ENCODE measurements at regions not wholly inside any gene's neighbourhood (a gene's known extent, or its start where the extent isn't known, plus 50 kb on each side); places are given as distances from the start of the nearest gene placed in this dataset.
"Not testable (repeated sequence)": the region's sequence is repeated elsewhere in the genome, so short reads cannot be mapped to it uniquely, and the experiment has no call there.

DNA sequence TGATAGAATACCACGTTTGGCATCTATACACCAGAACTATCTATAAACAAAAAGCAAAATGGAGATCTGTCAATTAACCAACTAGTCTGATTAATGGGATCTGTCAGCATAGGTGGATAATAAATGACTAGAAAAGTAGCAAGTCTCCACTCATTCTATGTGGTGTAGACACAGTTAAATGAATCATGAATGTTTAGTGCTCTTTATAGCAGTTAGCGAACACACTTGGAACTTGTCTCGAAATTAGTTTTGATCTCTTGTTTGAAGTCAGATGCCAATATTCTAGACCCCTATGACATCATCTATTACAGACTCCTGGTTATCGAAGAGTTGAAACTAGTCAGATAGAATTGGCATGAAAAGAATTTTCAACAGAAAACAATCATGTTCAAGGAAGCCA is 259.7 kb downstream of the AHR start:
- DNase-seq (ENCODE audit: low spot score): no peak

DNA sequence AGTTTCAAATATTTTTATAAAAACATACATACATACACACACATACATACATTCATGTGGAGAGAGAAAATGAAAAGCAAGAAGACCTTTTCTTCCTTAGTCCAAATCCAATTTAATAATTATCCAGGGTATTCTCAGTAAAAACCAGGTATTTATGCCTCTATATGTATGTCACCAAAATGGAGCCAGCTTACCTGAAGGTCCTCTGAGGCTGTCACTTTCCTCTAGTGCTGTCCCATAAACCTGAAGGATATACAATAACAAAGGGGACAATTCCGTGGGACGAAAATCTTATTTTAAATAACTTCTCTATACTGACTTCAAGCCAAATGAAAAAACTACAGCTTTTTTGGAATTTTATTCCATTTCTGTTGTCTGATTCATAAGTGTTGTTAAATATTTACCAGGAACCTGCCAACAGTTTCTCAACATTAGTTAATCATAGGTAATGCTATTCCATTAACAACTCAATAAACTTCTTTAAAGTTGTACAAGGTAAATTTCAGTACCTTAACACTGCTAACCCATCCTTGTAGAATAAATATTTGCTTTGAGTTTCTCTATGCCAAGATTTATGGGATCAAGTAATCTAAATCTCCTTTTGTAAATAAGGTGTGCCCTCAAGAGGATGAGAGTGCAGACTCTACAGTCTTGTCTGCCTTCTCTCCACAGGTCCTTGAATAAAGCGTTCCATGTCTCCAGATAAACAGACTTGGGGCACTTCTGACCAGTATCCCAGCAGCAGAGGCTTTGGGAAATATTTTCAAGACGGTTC is 260.3 kb downstream of the AHR start:
- DNase-seq (ENCODE audit: low spot score): no peak

DNA sequence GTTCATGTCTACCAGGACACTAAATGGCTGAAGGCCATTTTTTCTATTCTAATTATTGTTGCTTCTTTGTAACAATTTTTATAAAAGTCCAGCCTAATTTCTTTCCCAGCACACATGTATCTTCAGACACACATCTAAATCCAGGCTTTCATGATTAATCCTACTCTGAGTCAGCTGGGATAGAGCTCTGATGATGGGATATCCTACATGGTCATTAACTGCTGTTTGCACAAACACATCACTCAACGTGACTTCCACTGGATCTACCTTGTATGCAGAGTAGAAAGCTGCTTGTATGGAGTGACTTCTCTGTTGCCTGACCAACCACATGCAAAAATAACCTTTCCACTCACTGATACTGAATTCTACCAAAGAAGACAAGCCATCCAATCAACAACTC is 260.9 kb downstream of the AHR start:
- no peak for DNase-seq (ENCODE audit: low spot score)

DNA sequence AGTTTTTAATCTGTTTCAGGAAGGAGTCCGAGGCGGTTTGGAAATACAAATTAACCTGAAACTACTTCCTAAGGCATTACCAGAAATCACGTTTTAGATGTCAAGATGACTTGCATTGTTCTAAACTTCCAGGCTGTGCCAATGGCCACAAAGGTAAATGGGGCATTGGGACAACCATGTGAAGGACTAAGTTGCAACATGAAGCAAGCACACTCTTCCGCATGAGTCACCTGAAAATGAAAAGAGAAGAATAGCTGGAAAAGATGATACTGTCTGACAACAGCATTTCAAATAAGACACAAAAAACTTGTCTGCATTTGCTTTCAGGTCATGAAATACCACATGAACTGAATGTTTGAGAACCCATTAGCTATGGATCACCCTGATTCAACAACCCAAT is 262.1 kb downstream of the AHR start:
- DNase-seq (ENCODE audit: low spot score): no peak

DNA sequence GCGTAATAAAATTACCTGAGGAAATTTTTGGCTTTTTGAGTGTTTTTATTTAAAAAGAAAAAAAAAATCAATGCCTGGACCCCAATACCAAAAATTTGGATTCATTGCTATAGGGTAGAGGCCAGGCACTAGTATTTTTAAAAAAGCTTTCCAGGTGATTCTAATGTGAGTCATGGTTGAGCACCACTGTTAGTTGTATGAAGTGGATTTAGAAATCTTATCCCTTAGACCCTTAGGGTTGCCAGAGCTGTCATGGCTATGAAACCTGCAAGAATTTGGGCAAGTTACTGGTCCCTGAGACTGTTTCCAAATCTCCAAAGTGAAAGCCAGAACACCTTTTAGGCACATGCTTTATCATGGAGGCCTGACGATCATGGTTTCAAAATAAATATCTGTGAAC is 262.5 kb downstream of the AHR start:
- DNase-seq (ENCODE audit: low spot score): no peak

DNA sequence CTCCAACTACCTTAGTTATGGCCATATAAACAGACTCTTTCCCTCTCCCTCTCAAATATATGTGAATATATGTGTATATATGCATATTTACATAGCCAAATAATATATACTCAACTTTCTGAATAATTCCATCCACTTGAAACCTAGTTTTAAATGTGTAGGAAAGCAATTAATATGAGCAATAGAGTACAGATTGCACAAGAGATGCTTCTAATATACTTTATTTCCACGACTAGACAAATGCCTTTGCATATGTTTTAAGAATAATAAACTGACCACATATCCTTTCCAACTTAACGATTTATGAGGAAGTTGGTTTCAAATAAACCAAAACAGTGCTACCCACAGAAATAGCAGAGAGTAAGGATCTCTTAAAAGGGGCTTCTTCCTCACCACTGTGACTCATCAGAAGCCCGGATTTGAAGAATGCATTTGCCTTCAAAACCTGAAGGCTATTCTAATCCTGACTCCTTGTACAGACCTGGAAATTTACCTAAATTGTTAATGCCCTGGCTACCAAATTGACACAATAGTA is 266.3 kb downstream of the AHR start:
- no peak for DNase-seq (ENCODE audit: low spot score)

DNA sequence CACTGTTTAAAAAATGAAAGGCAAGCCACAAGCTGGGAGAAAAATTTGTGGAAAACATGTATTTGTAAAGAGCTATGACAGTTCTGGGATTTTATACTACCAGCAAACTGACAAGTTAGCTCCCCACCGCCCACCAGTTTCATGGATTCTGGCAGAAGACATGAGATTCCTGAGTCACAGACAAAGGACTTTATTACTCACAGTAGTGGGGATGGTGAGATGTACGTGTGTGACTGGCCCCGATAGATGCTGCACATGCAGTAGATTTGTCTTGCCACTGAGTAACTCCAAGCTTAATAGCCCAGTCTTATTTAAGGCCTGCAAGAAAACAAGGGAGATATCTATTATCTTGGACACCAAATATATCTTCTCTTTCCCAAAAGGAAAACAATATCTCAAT is 281.7 kb downstream of the AHR start:
- no peak for DNase-seq (ENCODE audit: low spot score)

DNA sequence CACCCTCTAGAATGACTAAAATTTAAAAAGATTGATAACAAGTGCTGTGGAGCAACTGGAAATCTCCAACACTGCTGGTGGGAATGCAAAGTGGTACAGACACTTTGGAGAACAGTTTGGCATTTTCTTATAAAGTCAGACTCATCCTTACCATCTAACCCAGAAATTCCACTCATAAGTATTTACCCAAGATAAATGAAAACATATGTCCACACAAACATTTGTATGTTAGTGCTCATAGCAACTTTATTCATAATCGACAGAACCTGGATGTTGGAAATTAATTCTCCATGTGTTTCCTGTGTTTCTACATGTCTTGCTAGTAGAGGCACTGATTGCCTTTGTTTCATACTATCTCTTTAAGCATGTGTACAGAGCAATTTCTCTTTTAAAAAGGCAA is 282.4 kb downstream of the AHR start:
- no peak for DNase-seq (ENCODE audit: low spot score)

DNA sequence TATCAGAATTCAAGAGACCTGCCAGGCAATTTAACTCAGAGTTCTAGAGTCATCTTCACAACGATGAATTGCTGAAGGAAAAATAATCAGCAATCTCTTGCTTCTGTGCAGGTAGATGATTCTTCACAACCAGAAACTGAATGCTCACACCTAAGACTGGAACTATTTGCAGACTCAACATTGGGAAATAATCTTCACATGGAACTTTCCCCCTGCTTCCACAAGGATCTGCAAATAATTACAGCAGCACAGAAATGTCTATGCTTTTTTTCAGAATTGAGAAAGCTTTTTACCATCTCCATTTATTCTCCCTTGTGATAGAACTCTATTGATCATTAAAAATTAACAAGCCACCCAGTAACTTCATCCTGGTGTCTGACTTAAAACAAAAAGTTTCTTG is 282.8 kb downstream of the AHR start:
- DNase-seq (ENCODE audit: low spot score): no peak

DNA sequence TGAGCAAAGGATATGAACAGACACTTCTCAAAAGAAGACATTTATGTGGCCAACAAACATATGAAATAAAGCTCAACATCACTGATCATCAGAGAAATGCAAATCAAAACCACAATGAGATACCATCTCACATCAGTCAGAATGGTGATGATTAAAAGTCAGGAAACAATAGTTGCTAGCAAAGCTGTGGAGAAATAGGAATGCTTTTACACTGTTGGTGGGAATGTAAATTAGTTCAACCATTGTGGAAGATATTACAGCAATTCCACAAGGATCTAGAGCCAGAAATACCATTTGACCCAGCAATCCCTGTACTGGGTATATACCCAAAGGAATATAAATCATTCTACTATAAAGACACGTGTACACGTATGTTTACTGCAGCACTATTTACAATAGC is 284.2 kb downstream of the AHR start:
- not testable (repeated sequence) for DNase-seq (ENCODE audit: low spot score)

DNA sequence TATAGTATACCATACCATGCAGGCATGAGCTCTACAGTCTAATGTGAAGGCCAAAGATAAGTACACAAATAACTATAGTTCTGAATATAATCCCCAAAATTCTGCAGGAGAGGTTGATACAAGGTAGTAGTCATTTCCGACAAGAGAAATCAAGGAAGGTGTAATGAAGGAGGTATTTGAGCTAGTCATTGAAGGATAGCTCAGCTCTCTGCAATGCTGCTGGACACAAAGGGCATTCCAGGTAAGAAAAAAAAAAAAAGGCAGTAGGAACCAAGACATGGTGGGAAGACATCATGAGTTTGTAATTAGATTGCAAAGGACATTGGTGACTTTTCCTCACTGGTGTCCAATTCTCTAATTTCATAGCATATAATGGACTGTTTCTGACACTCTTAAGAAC is 285.3 kb downstream of the AHR start:
- DNase-seq (ENCODE audit: low spot score): no peak

DNA sequence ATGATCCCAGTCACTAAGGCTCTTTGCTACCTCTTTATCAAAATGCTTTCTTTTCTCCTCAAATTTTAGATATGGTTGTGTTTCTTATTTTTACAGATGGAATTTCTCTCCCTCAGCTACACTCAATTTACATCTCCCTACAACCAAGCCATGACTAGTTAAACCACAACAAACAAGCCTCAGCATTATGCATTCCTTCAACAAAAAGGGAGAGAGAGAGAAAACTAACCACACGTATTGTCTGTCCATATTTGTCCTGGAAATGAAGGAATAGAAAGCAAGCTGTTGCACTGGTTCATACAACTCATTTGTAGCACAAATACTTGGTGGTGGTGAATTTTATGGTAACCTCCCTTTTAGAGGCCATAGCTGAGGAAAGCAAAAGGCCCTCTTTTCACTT is 286.4 kb downstream of the AHR start:
- no peak for DNase-seq (ENCODE audit: low spot score)

DNA sequence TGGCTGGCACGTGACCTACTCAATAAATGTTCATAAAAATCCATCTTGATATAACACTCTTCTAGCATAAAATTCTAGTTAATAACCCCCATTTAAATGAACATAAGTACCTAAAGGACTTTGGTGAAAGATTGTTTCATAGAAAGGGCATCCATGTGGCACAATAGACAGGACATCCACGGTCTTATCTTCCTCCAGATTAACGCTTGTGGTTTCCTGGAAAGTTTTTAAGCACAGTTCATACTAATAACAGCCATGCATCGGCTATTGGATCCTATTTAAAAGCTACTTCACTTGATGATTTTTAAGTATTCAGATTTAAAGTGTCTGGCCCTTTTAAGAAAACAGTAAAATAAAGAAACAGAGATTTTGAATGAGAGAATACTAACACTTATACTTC is 288.3 kb downstream of the AHR start:
- no peak for DNase-seq (ENCODE audit: low spot score)

DNA sequence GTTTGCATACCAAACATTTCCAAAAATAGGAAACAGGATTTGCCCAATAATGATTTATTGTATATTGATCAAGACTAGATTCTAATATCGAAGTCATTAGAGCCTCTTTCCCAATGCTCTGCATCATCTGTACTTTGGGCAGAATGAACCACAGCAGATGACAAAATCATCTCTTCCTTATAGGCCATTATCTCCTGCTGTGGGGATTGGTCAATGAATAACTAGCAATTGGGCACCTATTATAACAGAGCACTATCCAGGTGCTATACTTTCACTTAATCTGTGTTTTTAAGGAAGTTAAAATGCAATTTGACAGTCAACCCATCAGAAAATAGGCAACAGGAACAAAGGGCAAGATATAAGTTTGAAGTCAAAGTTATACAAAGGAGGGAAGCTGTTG is 290.3 kb downstream of the AHR start:
- DNase-seq (ENCODE audit: low spot score): no peak

DNA sequence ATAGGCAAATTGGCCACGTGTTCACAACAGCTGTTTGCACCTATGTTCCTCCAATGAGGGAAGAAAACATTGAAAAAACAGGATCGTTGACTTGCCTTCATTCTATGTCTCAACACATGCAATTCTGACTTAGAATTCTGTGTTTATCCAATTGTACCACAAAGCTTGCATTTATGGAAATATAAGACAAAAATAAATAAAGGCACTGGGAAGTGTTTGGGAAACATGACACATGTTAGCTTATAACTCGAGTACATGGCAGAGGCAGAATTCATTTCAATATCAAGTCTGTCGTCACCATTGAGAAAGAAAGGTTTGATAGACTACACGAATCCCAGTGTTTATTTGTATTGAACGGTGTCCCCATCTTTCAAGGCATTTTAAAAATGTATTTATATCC is 291.2 kb downstream of the AHR start:
- DNase-seq (ENCODE audit: low spot score): no peak

DNA sequence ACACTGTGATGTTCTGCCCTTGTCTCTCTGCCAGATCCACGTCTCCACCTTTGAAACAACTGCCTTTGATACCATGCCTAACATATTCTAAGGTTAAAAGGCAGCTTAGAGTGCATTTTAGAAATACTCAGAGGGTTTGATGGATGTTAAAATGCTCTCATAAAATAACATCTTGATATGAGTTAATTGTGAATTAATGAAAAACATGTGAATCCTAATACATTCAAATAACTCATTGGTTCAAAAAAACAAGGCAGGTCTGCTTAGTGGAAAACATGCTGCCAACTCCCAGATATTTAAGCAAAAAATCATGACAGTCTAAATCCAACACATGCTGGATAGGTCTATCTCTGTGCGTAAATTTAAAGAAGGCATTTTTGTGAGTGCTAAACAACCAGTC is 291.8 kb downstream of the AHR start:
- no peak for DNase-seq (ENCODE audit: low spot score)

DNA sequence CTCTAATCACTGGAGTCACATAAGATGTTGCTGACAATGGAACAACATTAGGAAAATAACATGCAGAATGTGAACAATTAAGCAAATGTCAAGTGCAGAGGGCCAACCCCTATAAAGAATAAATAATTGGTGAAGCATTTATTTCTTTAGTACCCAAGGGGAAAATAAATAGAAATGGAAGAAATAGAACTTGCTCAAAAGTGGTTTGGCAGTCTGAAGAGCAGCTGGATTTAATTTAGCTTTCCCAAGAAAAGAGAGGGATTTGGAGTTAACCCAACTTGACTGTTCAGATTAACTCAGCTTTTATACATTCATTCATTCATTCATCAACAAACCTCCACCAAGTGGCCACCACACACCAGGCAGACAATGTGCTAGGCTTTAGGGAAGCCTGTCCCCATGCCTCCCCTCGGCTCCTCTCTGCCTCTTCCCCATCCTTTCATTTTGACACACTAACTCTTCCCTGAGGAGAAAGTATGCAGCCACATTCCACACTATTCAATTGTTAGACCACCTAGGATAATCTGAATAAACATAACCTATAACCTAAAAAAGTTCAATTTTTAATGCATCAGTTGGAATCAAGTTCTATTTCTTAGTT is 295.5 kb downstream of the AHR start:
- no peak for DNase-seq (ENCODE audit: low spot score)

DNA sequence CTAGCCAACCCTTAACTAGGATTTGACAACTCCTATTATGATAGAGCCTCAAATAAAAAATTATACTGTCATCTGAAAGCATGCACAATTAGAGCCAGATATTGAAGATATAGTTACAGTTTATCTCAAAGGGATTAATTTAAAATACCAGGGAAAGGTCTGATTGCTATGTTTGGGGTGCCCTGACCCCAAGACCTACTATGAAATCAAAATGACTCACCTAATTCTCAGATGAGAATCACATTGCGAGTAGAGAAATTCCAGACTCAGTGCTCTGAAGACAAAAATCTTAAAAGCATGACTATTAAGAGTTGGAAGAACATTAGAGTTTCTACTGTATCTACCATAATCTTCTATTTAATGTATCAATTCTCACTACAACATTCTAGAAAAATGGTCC is 297.1 kb downstream of the AHR start:
- no peak for DNase-seq (ENCODE audit: low spot score)

DNA sequence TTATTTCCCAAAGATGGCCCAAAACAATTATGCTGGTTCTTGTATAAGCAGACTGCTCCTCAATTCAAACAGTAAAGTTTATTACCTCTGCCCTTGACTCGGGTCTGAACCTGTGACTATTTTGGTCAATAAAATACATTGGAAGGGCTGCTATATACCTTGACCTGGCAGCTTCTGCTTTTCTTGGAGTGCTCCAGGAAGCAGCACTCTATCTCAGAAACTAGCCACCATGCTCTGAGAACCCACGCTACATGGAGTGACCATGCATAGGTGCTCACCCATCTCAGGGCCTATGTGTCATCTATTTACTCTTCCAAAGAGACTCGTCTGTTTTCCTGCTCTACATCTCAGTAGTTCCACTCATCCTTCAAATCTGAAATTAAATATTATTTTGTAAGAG is 299.9 kb downstream of the AHR start:
- no peak for DNase-seq (ENCODE audit: low spot score)

DNA sequence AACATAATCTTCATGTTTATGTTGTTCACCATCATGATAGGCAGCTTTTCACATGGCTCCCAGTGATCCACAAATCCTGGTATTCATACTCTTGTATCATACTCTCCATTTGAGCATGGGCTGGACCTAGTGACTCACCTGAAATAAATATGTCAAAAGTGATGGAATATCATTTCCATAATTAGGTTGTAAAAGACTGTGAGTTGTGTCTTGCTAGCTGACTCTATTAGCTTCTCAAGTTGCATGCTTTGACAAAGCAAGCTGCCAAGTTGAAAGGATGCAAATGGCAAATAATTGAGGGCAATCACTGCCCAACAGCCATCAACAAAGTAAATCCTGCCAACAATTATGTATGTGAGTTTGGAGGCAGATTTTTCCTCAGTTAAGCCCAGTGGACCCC is 300.4 kb downstream of the AHR start:
- DNase-seq (ENCODE audit: low spot score): no peak

DNA sequence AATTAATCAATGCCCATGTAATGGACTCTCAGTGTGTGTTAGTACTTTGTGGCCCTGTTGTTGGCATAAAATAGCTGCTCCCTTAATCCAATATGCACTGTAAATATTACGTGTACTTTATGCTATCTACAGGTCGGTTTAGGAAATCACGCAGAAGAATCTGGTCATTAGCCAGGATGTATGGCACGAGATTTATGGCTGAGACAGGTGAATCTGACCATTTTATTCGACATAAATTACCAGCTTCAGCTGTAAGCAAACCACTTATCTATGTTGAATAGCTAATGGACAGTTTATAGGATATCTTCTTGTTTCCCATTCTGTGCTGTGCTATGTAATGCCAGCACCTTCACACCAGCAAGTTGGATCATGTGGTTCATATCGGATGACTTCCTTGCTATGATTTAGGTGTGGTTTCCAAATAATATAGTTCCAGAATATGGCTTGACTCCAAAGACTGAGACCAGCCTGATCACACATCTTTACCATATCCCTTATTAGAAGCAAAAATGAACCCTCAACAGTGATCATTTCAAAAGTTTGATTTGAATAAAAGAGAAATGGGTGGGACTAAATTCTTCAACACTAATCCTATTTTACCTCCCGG is 301.4 kb downstream of the AHR start:
- no peak for DNase-seq (ENCODE audit: low spot score)

DNA sequence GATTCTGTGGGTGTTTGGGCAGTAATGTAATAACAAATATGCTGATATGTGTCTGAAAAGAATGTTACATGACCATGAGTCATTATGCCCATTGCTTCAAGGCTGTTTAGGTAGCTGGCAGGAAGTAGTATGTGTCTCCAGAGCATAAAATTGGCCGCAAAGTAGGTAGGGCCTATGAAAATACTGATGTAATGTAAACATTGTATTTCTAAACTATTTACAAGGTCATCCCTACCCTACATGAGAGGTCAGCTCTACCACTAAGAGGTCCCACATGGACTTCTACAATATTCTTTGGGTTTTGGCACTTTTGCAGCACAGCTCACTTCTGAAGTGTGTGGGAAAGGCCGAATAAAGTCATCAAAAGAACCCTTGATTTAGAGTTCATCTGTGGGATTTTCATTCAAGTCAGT is 301.9 kb downstream of the AHR start:
- no peak for DNase-seq (ENCODE audit: low spot score)

DNA sequence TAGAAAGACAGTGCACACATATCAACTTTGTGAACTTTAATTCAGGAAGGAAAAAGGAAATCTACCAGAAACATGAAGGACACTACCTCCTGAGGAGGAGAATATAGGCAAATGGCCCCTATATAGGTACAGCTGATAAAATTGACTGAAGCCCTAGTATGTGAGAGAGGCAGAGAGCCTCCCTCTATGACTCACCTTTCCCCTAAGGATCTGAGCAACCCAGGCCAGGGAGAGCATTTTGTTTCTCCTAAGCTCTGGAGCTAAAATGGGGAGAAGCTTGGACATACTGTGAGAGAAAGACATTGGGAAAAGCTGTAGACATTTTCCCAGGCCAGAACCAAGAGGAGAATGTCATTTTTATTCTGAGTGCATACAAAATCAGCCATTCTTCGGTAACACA is 303.5 kb downstream of the AHR start:
- DNase-seq (ENCODE audit: low spot score): no peak
